ENCODE measurements at regions not wholly inside any gene's neighbourhood (a gene's known extent, or its start where the extent isn't known, plus 50 kb on each side); places are given as distances from the start of the nearest gene placed in this dataset.

GRCh38 chr5:4372481-4372880 is 767.6 kb upstream of the ADAMTS16 start:
- no peak for DNase-seq (ENCODE audit: low spot score)
- no peak for FAIRE-seq

- FAIRE-seq (no peak), DNase-seq (ENCODE audit: low spot score) (no peak)
Observed at GRCh38 chr5:4373051-4373820, 766.9 kb upstream of the ADAMTS16 start.

- FAIRE-seq (no peak), DNase-seq (ENCODE audit: low spot score) (no peak)
Observed at GRCh38 chr5:4374866-4375265, 765.3 kb upstream of the ADAMTS16 start.

- no peak for FAIRE-seq
- DNase-seq (ENCODE audit: low spot score) = no peak
Observed at GRCh38 chr5:4375640-4376039, 764.5 kb upstream of the ADAMTS16 start.

GRCh38 chr5:4383102-4383501 is 757.0 kb upstream of the ADAMTS16 start:
- FAIRE-seq (no peak), DNase-seq (ENCODE audit: low spot score) (no peak)

- FAIRE-seq = no peak
- no peak for DNase-seq (ENCODE audit: low spot score)
Observed at GRCh38 chr5:4383518-4384198, 756.5 kb upstream of the ADAMTS16 start.

GRCh38 chr5:4384649-4385048 is 755.5 kb upstream of the ADAMTS16 start:
- FAIRE-seq (no peak), DNase-seq (ENCODE audit: low spot score) (no peak)

- no peak for FAIRE-seq
Observed at GRCh38 chr5:4386152-4386551, 754.0 kb upstream of the ADAMTS16 start.

GRCh38 chr5:4387290-4387689 is 752.8 kb upstream of the ADAMTS16 start:
- FAIRE-seq (no peak), DNase-seq (ENCODE audit: low spot score) (peak; percentile 47)

More at GRCh38 chr5:4386152-4386551, 754.0 kb upstream of the ADAMTS16 start:
- DNase-seq (ENCODE audit: low spot score) = no peak

- no peak for DNase-seq (ENCODE audit: low spot score)
- FAIRE-seq = no peak
Observed at GRCh38 chr5:4395752-4396151, 744.4 kb upstream of the ADAMTS16 start.

- DNase-seq (ENCODE audit: low spot score) = no peak
- no peak for FAIRE-seq
Observed at GRCh38 chr5:4405614-4406219, 734.4 kb upstream of the ADAMTS16 start.

- no peak for DNase-seq (ENCODE audit: low spot score)
- FAIRE-seq = no peak
Observed at GRCh38 chr5:4410151-4410550, 730.0 kb upstream of the ADAMTS16 start.

- DNase-seq (ENCODE audit: low spot score) = no peak
- no peak for FAIRE-seq
Observed at GRCh38 chr5:4411664-4412063, 728.5 kb upstream of the ADAMTS16 start.

- DNase-seq (ENCODE audit: low spot score) (no peak), FAIRE-seq (no peak)
Observed at GRCh38 chr5:4413996-4414395, 726.1 kb upstream of the ADAMTS16 start.

GRCh38 chr5:4418084-4418483 is 722.0 kb upstream of the ADAMTS16 start:
- DNase-seq (ENCODE audit: low spot score) = no peak
- no peak for FAIRE-seq

GRCh38 chr5:4419281-4419680 is 720.8 kb upstream of the ADAMTS16 start:
- no peak for FAIRE-seq

GRCh38 chr5:4420177-4420576 is 720.0 kb upstream of the ADAMTS16 start:
- no peak for DNase-seq (ENCODE audit: low spot score)
- no peak for FAIRE-seq

More at GRCh38 chr5:4419281-4419680, 720.8 kb upstream of the ADAMTS16 start:
- no peak for DNase-seq (ENCODE audit: low spot score)

- DNase-seq (ENCODE audit: low spot score) = no peak
- FAIRE-seq = no peak
Observed at GRCh38 chr5:4420681-4421080, 719.4 kb upstream of the ADAMTS16 start.

- DNase-seq (ENCODE audit: low spot score) (no peak), FAIRE-seq (no peak)
Observed at GRCh38 chr5:4422247-4422646, 717.9 kb upstream of the ADAMTS16 start.

- no peak for DNase-seq (ENCODE audit: low spot score)
- no peak for FAIRE-seq
Observed at GRCh38 chr5:4424895-4425294, 715.2 kb upstream of the ADAMTS16 start.

GRCh38 chr5:4440536-4440935 is 699.6 kb upstream of the ADAMTS16 start:
- FAIRE-seq = no peak
- no peak for DNase-seq (ENCODE audit: low spot score)

GRCh38 chr5:4442221-4442620 is 697.9 kb upstream of the ADAMTS16 start:
- DNase-seq (ENCODE audit: low spot score) (no peak), FAIRE-seq (no peak)
